ENCODE measurements at regions not wholly inside any gene's neighbourhood (a gene's known extent, or its start where the extent isn't known, plus 50 kb on each side); places are given as distances from the start of the nearest gene placed in this dataset.

DNA sequence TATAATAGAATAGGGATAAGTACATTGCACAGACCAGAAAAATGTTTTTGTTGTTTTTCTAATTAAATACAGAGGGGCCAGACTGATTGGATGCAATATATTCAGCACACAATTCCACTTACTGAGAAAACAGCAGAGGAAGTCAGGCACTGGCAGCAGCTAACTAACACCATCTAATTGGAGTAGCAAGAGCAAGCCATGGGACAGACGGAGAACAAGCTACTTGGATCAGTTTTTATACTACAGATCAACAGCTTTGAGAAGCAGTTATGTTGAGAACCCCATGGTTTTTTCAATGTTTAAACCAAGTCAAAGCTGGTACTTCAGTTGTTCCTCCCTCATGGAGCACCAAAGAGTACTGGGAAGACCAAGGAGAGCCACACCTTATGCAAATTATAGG lies 1249.4 kb downstream of the LRFN5 start:
- DNase-seq, result no peak

DNA sequence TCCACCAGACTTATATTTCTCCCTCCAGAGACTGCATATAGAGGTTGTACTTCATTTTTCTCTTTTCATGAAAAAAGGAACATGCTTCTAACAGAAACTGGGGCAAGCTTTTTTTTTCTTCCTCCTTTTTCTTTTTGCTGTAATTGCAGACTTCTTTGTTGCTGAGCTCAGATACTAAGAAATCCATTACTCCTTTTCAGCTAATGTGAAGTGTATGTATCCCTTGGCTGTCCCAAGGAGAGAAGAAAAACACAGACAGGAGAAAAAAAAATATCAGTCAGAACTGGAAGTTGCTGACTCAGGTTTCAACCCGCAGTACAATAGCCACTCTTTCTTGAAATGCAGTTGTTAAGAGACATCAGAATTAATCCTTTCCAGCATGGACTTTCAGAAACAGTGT lies 1248.4 kb downstream of the LRFN5 start:
- DNase-seq, result no peak

DNA sequence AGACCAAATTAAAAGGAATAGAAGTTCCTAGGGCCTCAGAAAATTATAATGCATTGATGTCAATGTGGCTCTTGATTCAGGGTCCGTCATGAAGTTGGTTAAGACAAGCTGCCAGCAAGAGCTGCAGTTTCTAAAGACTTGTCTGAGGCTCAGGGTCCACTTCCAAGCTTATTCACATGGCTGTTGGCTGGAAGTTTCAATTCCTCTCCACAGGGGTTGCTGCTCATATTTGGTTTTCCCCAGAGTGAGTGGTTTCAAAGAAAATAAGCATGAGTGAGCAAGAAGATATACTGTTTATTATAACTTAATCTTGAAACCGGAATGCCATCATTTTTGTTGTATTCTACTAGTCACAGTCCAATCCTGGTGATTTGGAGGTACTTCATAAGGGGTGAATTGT lies 1247.4 kb downstream of the LRFN5 start:
- DNase-seq, result no peak

DNA sequence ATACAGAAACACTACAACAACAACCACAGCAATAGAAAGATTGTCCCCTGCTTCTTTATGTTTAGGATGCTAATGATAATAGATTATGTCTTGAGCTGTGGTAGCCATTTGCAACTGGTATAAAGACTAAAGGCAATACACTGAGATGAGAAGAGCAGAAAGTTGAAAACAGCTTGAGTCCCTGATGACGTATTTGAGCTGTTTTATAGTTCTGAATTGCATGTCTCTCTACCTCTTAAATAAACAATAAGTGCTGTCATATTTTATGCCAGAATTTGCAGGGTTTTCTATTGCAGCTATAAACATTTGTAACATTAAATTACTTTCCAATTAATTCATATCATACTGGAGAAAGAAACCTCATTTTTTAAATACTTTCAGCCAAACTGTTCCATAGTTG lies 1242.0 kb downstream of the LRFN5 start:
- DNase-seq, result no peak

DNA sequence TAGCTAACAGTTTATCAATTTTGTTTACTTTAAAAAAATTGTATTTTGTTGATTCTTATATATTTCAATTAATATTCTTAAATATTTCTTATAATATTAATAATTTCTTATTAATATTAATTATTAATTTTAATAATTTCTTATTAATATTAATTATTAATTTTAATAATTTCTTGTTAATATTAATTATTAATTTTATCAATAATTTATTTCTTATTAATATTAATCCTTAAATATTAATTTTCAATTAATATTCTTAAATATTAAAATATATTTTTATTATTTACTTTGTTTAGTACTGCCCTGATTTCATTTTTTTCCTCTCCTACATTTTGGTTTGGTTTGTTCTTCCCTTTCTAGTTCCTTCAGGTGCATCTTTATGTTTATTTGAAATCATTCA lies 1208.1 kb downstream of the LRFN5 start:
- no peak for DNase-seq

DNA sequence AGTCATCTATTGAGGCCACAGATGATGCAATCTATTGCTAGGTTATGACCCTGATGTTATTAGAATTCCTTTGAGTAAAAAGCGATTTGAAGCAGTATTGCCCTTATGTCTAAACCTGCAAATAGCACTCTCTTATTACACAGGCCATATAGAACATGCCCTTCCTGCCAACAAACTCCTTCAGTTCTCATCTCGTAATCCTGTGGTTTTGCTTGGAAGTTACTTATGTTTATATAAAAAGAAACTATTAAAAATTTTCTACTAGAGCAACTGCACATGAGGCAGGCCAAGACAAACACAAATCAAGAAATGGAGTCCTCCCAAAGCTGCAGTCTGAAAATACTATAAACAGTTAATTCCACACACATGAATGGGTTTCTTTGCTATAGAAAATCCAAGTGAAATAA lies 1200.2 kb downstream of the LRFN5 start:
- DNase-seq, result no peak

DNA sequence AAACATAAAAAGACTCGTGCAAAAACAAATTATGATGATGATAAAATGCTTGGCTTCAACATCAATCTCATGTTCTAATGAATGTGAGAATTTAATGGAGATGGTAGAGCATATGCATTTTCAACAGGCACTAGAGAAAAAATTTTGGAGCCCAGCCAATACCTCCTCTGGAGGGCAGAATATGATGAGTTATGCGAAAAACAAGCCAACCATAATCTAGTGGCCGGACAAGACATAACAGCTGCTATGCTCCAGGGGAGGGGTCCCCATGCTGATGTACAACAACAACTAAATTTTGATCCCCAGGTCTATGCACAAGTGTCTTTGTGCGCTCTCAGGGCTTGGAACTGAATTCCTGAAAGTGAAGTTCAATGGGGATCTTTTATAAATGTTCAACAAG lies 1197.5 kb downstream of the LRFN5 start:
- DNase-seq, result no peak

DNA sequence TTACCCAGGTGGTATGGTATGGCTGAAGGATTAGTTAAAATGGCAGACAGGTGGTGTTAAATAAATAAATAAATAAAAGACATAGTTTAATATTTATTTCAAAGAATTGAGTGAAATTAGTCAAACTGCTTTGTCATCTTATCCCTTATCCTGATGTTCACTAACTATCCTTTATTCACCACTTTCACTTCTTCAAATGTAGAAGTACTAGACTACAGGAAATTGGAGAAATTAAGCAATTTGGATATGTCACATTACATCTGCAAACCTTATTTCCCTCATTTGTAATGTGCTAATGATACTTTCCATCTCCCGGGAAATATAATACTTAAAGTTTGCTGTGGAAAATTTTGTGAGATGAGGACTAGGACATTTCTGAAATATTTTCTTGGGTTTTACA lies 1195.7 kb downstream of the LRFN5 start:
- DNase-seq, result no peak

DNA sequence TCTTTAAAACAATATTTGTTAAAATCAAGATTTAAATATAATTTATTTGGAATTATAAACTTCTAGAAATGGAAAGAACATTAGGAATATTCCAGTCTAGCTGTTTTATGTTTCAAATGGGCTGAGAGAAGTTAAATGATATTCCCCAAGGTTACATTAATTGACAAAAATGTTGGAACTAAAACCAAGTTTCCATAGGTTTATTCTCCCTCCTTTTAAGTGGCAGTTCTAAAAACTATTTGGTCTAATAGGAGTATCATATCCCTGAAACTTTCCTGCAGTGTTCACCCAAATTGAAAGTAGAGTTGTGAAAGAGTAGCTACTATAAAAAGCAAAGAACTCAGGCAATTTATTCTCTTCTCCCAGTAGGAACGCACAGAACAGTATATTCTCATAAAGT lies 1185.5 kb downstream of the LRFN5 start:
- DNase-seq, result no peak

DNA sequence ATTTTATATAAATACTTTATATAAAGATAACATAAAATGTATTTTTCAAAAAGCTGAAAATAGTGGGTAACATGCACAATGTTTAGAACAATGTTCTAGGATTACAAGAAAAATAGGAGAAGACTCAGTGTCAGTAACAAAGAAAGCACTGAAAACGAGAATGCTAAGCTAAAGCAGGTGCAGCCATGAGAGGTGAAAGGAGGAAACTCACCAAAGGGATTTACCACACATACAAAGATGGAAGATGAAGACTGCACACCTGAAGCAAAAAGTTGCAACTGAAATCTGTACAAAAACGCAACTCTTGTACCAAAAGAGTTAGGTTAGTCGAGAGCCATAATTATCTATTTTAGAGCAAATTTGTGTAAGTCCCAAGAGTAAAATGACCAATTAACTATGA lies 1176.1 kb downstream of the LRFN5 start:
- no peak for DNase-seq

DNA sequence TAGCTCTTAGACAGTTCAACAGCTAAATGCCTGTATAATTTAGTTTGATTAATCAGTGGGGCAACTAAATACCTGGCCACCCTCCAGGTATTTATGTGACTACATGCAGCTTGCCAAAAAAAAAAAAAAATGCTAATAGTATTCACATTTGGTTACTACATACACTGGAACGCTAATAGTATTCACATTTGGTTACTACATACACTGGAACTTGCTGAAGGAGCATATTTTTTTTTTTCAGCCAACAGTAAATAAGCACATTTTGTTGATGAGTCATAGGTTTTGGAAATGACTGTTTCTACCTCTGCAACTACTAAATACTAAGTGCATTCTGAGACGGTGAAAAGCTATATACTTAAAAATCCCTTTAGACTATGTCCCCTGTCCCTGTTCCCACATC lies 1172.3 kb downstream of the LRFN5 start:
- DNase-seq, result no peak

DNA sequence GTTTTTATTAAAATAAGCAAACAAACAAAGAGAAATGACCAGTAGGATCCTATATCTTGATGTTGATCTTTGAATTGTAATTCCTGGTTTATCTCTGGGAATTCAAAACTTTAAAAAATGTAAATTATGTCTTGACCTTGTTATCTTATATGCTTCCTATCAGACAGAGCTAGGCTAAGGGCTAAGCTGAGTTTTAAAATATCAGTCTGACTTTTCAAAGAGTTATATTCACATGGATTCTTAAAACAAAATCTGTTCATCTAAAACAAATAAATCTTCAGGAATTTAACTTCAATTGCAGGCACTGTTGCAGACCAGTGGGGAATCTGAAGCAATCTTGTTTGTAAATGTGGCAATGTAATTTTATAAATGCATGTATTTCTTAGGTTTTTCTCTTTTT lies 1144.1 kb downstream of the LRFN5 start:
- no peak for DNase-seq

DNA sequence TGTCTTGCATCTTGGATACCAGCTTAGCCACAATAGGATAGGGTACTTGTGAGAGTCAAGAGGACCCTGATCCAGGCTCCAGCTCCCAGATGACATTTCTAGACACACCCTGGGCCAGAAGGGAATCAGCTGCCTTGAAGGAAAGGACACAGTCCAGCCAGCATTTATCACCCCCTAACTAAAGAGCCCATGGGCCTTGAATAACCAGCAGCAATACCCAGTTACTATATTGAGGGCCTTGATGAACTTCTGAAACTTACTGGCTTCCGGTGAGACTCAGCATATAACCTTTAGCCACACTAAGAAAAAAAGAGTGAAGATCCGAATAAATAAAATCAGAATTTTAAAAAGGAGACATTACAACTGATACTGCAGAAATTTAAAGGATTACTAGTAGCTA lies 1135.4 kb downstream of the LRFN5 start:
- no peak for DNase-seq

DNA sequence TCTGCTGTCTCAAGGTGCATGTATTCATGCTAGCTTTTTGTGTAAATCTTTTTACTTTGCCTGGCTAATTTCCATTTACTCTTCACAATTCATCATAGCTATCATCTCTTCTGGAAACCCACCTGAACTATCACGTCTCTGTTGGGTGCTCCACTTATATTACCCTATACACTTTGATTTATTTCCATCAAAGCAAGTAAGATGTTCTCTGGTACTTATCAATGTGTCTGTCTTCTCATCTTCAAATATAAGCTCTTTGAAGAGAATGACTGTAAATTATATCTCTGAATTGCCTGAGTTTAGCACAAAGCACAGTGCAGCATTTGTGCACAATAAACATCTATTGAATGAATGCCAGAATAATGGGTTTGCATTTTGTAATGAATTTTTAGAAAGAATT lies 1129.7 kb downstream of the LRFN5 start:
- DNase-seq, result no peak

DNA sequence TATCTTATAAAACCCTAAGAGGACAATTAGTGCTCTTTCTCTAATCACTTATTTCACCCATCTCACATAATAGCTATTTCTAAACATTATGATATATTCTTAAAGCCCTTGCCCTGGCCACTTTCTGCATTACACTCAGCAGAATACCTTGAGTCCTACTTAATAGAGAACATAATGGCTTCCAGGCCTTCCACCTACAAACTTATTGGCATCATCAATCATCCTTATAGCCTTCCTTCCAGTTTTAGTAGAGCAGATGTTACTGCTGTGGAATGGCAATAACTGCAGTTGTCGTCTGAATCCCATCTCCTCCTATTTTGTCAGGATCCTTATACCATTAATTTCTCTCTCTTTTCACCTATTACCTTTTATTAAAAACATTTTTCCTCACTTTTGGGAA lies 1127.4 kb downstream of the LRFN5 start:
- DNase-seq, result no peak

DNA sequence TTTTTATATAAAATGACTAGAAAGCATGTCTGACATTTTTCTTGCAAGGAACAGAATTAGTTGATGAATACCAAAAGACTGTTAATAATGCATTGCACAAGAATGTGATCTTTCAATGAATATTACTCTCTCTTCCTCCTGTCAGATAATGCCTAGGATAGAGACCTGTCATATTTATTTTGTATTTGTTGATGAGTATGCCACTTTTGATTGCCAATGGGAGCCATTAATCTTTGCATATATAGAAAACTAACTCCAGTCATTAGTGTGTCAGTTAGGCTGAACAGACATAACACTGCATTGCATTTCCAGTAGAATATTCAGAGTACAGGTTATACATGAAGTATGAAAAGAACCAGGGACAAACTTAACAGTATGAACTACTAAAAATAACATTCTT lies 1125.3 kb downstream of the LRFN5 start:
- no peak for DNase-seq

DNA sequence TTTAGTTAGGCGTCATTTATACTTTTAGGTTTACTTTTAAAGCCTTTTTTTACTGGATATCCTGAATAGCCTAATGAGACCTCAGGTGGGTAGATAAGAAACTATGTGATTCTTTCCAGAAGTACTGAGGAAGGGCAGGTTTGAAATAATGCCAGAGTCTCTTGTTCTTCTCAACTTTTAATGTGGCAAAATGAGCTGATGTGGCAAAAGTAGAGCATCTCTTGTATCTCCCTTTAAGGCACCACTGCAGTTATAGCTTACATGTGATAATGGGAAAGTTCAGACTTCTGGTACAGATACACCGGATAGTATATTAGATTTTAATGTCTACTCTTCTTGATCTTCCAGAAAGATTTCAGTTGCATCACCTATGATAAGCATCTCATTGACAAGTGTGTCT lies 1124.8 kb downstream of the LRFN5 start:
- no peak for DNase-seq

DNA sequence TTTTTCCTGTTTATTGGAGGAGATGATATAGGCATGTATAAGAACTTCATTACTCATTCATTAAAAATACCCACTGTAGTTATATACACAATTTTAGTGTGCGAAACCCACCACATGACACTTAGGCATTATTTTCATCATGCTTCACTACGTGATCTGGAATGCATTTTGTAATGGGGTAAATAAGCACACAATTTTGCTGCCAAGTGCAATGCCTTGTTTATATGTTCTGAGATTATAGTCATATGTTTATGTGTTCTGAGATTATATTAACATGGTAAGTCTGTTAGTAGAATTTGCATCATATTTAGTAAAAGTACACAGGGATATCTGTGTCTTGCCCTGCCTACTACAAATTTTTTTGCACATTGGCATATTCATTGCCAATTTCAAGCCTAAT lies 1123.0 kb downstream of the LRFN5 start:
- DNase-seq, result no peak

DNA sequence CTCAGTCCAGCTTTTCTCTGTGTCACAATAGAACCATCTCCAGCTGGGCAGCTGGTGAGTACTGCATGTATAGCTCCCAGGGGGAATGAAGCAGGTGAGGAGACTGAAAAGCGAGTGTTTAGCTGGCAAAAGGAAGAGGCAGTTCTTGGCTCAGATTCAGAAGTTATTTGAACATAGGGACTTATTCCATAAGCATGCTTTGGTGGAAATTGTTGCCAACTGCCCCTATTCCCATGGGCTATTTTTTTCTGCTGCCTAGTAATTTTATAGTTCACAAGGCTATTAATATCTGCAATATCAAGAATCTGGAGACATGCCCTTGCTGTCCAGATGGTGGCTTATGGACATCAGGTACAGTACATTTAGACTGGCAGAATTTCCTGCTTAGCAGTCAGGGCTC lies 1112.7 kb downstream of the LRFN5 start:
- peak in 1 of 2 experiments; percentile 0 for DNase-seq

DNA sequence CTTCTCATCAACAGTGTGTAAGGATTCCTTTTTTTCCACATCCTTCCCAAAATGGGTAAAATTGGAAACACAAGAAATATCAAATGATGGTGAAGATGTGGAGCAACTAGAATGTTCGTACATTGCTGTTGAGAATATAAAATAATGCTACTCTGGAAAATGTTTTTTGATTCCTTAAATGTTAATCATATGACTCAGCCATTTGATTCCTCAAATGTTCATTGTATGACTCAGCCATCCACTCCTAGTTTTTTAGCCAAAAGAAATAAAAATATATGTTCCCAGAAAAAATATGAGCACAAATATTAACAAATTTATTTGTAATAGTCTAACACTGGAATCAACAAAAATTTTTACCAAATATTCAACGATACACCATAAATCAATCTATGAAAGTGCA lies 1108.6 kb downstream of the LRFN5 start:
- no peak for DNase-seq

DNA sequence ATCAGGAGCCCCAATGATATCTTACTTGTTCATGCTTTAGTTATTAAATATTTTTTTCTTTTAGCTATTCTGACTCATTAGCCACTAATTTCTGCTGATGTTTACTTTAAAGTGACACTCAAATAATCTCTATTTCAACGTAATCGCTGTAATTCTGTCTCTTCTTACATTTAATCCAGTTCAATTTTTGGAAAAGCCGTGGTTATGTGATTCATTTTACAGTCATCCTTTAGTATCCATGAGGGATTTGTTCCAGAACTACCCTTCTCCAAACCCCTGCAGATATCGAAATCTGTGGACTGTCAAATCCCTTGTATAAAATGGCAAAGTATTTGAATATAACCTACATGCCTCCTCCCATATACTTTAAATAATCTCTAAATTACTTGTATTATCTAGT lies 1103.4 kb downstream of the LRFN5 start:
- DNase-seq, result no peak

DNA sequence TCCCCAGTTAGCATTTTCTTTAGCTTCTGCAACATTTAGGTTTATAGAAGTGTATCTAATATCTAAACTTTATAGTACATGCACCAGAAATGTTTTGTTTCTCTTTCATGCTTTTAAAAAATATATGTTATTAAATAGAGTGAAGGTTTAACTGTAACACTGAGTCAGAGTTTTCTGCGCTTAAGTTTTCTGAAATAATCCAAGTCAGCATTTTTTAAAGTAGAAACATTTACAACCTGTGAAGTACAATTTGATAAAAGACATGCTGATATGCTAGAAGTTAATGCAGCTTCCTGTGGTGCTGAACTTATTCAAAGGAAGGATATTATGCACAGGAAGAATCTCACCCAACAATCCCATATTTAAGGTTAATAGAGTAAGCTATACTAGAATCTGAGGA lies 1096.8 kb downstream of the LRFN5 start:
- no peak for DNase-seq

DNA sequence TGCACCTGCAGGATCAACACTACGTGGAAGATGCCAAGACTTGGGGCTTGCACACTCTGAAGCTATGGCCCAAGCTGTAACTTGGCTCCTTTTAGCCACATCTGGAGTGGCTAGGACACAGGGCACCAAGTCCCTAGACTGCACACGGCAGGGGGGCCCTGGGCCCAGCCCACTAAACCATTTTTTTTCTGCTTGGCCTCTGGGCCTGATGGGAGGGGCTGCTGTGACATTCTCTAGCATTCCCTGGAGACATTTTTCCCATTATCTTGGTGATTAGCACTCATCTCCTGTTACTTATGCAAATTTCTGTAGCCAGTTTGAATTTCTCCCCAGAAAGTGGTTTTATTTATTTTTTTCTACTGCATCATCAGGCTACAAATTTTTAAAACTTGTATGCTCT lies 1080.7 kb downstream of the LRFN5 start:
- DNase-seq, result no peak

DNA sequence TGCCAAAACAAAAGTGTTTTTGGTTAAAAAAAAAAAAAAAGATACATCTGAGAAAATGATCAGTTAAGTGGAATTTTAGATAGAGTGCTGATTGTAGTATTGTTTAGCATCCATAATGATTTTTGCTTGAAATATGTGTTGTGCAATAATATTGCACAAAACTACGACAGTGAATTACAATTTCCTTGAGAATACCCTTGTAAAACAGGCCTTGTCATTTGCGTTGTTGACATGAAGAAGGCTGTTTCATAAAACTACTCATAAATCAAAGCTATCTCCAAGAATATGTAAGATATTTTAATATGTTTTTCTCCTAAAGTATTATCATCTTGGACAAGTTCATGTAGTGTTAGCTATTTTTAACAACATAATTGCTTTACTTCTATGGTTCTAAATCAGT lies 1077.0 kb downstream of the LRFN5 start:
- DNase-seq, result no peak

DNA sequence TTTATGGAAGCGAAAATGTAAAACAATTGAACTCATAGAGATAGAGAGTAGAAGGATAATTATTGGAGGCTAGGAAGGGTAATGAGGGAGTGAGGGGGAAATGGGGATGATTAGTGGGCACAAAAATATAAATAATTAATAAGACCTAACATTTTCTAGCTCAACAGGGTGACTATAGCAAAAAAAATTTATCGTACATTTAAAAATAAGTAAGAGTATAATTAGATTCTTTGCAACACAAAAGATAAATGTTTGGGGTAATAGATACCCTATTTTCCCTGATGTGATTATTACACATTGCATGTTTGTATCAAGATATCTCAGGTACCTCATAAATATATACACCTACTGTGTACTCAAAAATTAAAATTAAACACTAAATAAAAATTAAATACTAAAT lies 1070.0 kb downstream of the LRFN5 start:
- no peak for DNase-seq

DNA sequence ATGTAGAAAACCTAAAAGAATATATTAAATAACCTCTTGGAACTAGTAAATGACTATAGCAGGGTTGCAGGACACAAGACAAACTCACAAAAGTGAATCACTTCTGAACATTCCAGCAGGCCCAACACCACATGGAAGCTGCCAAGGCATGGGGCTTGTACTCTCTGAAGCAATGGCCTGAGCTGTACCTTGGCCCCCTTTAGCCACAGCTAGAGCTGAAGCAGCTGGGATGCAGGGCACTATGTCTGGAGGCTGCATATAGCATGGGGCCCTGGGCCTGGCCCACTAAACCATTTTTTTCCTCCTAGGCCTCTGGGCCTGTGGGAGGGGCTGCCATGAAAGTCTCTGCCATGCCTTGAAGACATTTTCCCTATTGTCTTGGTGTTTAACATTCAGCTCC lies 1067.3 kb downstream of the LRFN5 start:
- DNase-seq, result no peak

DNA sequence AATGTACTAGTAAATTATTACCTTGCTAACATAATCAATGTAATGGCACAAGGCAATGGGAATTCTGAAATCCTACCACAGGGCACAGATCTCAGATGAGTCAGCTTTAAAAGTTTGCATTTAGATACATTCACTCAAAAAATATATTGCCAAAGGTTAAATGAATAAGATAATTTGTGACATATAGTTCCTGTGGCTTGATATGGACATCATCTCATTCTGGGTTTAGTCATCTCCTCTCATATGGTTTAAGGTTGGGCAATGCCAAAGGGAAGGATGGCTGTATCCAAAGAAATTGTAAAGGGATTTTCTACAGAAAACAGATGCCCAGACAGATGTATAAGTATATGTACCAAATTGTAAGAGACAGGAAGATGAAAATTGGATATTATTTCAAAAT lies 1065.0 kb downstream of the LRFN5 start:
- DNase-seq, result no peak
